HEK293 (cell line): ENCODE measurements at regions not wholly inside any gene's neighbourhood (a gene's known extent, or its start where the extent isn't known, plus 50 kb on each side); places are given as distances from the start of the nearest gene placed in this dataset.

Experiments used
- BCL11A ChIP-seq: fragments of 450-650 bp; formaldehyde crosslinking; IDR thresholded peaks from 2 replicates; pipeline ENCODE4 v1.5.1; 2016; ENCODE audit warnings: low read depth, missing biosample characterization, missing genetic modification characterization
- HOXA7 ChIP-seq: sonication (generic); formaldehyde crosslinking; IDR thresholded peaks from 2 replicates; pipeline ENCODE4 v1.8.1; 2022; ENCODE audit warnings: missing genetic modification reagents, borderline replicate concordance
- HOXC10 ChIP-seq: sonication (generic); formaldehyde crosslinking; IDR thresholded peaks from 2 replicates; pipeline ENCODE4 v1.8.1; 2023; ENCODE audit warnings: mild to moderate bottlenecking, missing genetic modification reagents
- KLF1 ChIP-seq: fragments of 450-650 bp; formaldehyde crosslinking; IDR thresholded peaks from 2 replicates; pipeline ENCODE4 v1.5.1; 2016; ENCODE audit warnings: missing biosample characterization, missing genetic modification characterization
- KLF9 ChIP-seq: fragments of 450-650 bp; formaldehyde crosslinking; IDR thresholded peaks from 2 replicates; pipeline ENCODE4 v1.5.1; 2016; ENCODE audit warnings: missing biosample characterization, missing genetic modification characterization, low read depth
- SP2 ChIP-seq: fragments of 450-650 bp; formaldehyde crosslinking; IDR thresholded peaks from 2 replicates; pipeline ENCODE4 v1.5.1; 2016; ENCODE audit warnings: missing biosample characterization, missing genetic modification characterization
- ZBTB10 ChIP-seq: fragments of 450-650 bp; formaldehyde crosslinking; IDR thresholded peaks from 2 replicates; pipeline ENCODE4 v1.5.1; 2016; ENCODE audit warnings: missing biosample characterization, missing genetic modification characterization
- ZBTB48 ChIP-seq: fragments of 450-650 bp; formaldehyde crosslinking; IDR thresholded peaks from 2 replicates; pipeline ENCODE4 v1.5.1; 2016; ENCODE audit warnings: missing biosample characterization, missing genetic modification characterization
- ZFHX2 ChIP-seq: fragments of 450-650 bp; formaldehyde crosslinking; conservative IDR thresholded peaks from 2 replicates; pipeline ENCODE4 v1.5.1; 2016; ENCODE audit warnings: missing biosample characterization, missing genetic modification characterization
- ZFP37 ChIP-seq: fragments of 450-650 bp; formaldehyde crosslinking; IDR thresholded peaks from 2 replicates; pipeline ENCODE4 v1.5.1; 2016; ENCODE audit warnings: missing biosample characterization, missing genetic modification characterization
- ZFP41 ChIP-seq: fragments of 450-650 bp; formaldehyde crosslinking; IDR thresholded peaks from 2 replicates; pipeline ENCODE4 v1.5.1; 2016; ENCODE audit warnings: missing biosample characterization, missing genetic modification characterization, borderline replicate concordance
- ZIC2 ChIP-seq: fragments of 450-650 bp; formaldehyde crosslinking; IDR thresholded peaks from 2 replicates; pipeline ENCODE4 v1.5.1; 2016; ENCODE audit warnings: missing biosample characterization, missing genetic modification characterization
- ZNF155 ChIP-seq: fragments of 450-650 bp; formaldehyde crosslinking; IDR thresholded peaks from 2 replicates; pipeline ENCODE4 v1.5.1; 2016; ENCODE audit warnings: missing biosample characterization, missing genetic modification characterization
- ZNF19 ChIP-seq: fragments of 450-650 bp; formaldehyde crosslinking; IDR thresholded peaks from 2 replicates; pipeline ENCODE4; 2016; ENCODE audit warnings: missing biosample characterization, missing genetic modification characterization, low read depth
- ZNF2 ChIP-seq: fragments of 450-650 bp; formaldehyde crosslinking; IDR thresholded peaks from 2 replicates; pipeline ENCODE4 v1.5.1; 2016; ENCODE audit warnings: missing biosample characterization, missing genetic modification characterization
- ZNF335 ChIP-seq: fragments of 450-650 bp; formaldehyde crosslinking; conservative IDR thresholded peaks from 2 replicates; pipeline ENCODE4 v1.5.1; 2016; ENCODE audit warnings: missing biosample characterization, missing genetic modification characterization
- ZNF366 ChIP-seq: fragments of 450-650 bp; formaldehyde crosslinking; conservative IDR thresholded peaks from 2 replicates; pipeline ENCODE4 v1.5.1; 2016; ENCODE audit warnings: missing biosample characterization, missing genetic modification characterization
- ZNF398 ChIP-seq: fragments of 450-650 bp; formaldehyde crosslinking; IDR thresholded peaks from 2 replicates; pipeline ENCODE4 v1.5.1; 2017; ENCODE audit warnings: missing biosample characterization, missing genetic modification characterization
- ZNF473 ChIP-seq: fragments of 450-650 bp; formaldehyde crosslinking; IDR thresholded peaks from 2 replicates; pipeline ENCODE4 v1.5.1; 2017; ENCODE audit warnings: missing biosample characterization, missing genetic modification characterization
- ZNF596 ChIP-seq: fragments of 450-650 bp; IDR thresholded peaks from 2 replicates; pipeline ENCODE4 v1.5.0; 2018; ENCODE audit warnings: missing biosample characterization, mild to moderate bottlenecking, missing genetic modification characterization, moderate library complexity
- ZNF660 ChIP-seq: fragments of 450-650 bp; IDR thresholded peaks from 2 replicates; pipeline ENCODE4 v1.5.1; 2018; ENCODE audit warnings: missing biosample characterization, mild to moderate bottlenecking, missing genetic modification characterization
- ZNF664 ChIP-seq: fragments of 450-650 bp; formaldehyde crosslinking; IDR thresholded peaks from 2 replicates; pipeline ENCODE4 v1.5.1; 2016; ENCODE audit warnings: missing biosample characterization, missing genetic modification characterization
- ZNF76 ChIP-seq: fragments of 450-650 bp; formaldehyde crosslinking; IDR thresholded peaks from 2 replicates; pipeline ENCODE4; 2016; ENCODE audit warnings: low read depth, missing biosample characterization, missing genetic modification characterization, borderline replicate concordance
- ZNF830 ChIP-seq: fragments of 450-650 bp; IDR thresholded peaks from 2 replicates; pipeline ENCODE4 v1.5.0; 2018; ENCODE audit warnings: missing biosample characterization, missing genetic modification characterization, low read depth, mild to moderate bottlenecking, moderate library complexity
- ZSCAN23 ChIP-seq: fragments of 450-650 bp; formaldehyde crosslinking; IDR thresholded peaks from 2 replicates; pipeline ENCODE4 v1.5.1; 2016; ENCODE audit warnings: missing biosample characterization, missing genetic modification characterization
- TF ChIP-seq, protein P1 (sequence below): fragments of 450-650 bp; formaldehyde crosslinking; IDR thresholded peaks from 2 replicates; pipeline ENCODE4 v1.5.1; 2017; ENCODE audit warnings: missing biosample characterization, missing genetic modification characterization

- no peak for TF ChIP-seq SP2 (tag by site-specific recombination)
- no peak for TF ChIP-seq ZNF473 (tag by site-specific recombination)
- no peak for TF ChIP-seq ZNF2 (tag by site-specific recombination)
- no peak for TF ChIP-seq ZNF830 (tag by site-specific recombination)
- no peak for TF ChIP-seq ZFHX2
- TF ChIP-seq ZNF596 (tag by site-specific recombination): no peak
- TF ChIP-seq ZNF660 (tag by site-specific recombination): no peak
- no peak for TF ChIP-seq ZBTB48 (tag by site-specific recombination)
- no peak for TF ChIP-seq HOXC10
- no peak for TF ChIP-seq ZNF19 (tag by site-specific recombination)
- no peak for TF ChIP-seq ZFP41 (tag by site-specific recombination)
- TF ChIP-seq KLF1: peak; percentile 40; the same call in 1 of the 2 replicates
- TF ChIP-seq ZNF366 (tag by site-specific recombination): no peak
- TF ChIP-seq ZNF335 (tag by site-specific recombination): no peak
- no peak for TF ChIP-seq KLF9 (tag by site-specific recombination)
- no peak for TF ChIP-seq ZNF155 (tag by site-specific recombination)
- no peak for TF ChIP-seq BCL11A
- TF ChIP-seq ZSCAN23 (tag by site-specific recombination): no peak
- no peak for TF ChIP-seq ZFP37
- no peak for TF ChIP-seq ZNF76
- TF ChIP-seq, protein P1, sequence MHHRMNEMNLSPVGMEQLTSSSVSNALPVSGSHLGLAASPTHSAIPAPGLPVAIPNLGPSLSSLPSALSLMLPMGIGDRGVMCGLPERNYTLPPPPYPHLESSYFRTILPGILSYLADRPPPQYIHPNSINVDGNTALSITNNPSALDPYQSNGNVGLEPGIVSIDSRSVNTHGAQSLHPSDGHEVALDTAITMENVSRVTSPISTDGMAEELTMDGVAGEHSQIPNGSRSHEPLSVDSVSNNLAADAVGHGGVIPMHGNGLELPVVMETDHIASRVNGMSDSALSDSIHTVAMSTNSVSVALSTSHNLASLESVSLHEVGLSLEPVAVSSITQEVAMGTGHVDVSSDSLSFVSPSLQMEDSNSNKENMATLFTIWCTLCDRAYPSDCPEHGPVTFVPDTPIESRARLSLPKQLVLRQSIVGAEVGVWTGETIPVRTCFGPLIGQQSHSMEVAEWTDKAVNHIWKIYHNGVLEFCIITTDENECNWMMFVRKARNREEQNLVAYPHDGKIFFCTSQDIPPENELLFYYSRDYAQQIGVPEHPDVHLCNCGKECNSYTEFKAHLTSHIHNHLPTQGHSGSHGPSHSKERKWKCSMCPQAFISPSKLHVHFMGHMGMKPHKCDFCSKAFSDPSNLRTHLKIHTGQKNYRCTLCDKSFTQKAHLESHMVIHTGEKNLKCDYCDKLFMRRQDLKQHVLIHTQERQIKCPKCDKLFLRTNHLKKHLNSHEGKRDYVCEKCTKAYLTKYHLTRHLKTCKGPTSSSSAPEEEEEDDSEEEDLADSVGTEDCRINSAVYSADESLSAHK (tag by site-specific recombination): no peak
- peak; percentile 44; the same call in 1 of the 2 replicates for TF ChIP-seq ZIC2
- no peak for TF ChIP-seq ZBTB10 (tag by site-specific recombination)
- TF ChIP-seq ZNF664 (tag by site-specific recombination): no peak
- TF ChIP-seq ZNF398 (tag by site-specific recombination): peak; percentile 35; the same call in 1 of the 2 replicates
- no peak for TF ChIP-seq HOXA7 (CRISPR knock-in tag)
- TF ChIP-seq, all 188 proteins: peak for 4
These were observed 114.9 kb upstream of the SLC25A48 start (continued) for GRCh38 chr5:135719428-135720063.
